Osteoblast (primary cell): ENCODE measurements at regions not wholly inside any gene's neighbourhood (a gene's known extent, or its start where the extent isn't known, plus 50 kb on each side); places are given as distances from the start of the nearest gene placed in this dataset.

Experiments used
- DNase-seq: peaks from one replicate; pipeline ENCODE4 v3.0.0; 2011; ENCODE audit warnings: low spot score, mixed read lengths; ENCODE audit not compliant: insufficient read length; ENCODE audit errors: missing footprints
- H2AFZ ChIP-seq: 2 replicates; pipeline ENCODE4 v1.6.0; 2011; ENCODE audit warnings: mild to moderate bottlenecking, low read length
- H3K27ac ChIP-seq: 2 replicates; pipeline ENCODE4 v1.5.1; 2011; ENCODE audit warnings: mild to moderate bottlenecking, low read depth, low read length, moderate library complexity
- H3K27me3 ChIP-seq: 2 replicates; pipeline ENCODE4 v1.6.0; 2012; ENCODE audit warnings: mild to moderate bottlenecking, control low read depth, inconsistent platforms, low read length, moderate library complexity; ENCODE audit not compliant: insufficient read depth
- H3K36me3 ChIP-seq: 2 replicates; pipeline ENCODE4 v1.5.1; 2011; ENCODE audit warnings: mild to moderate bottlenecking, low read length, control low read depth, moderate library complexity; ENCODE audit not compliant: insufficient read depth
- H3K4me1 ChIP-seq: 2 replicates; pipeline ENCODE4 v1.5.1; 2011; ENCODE audit warnings: mild to moderate bottlenecking, low read length, control low read depth, moderate library complexity; ENCODE audit not compliant: insufficient read depth
- H3K4me2 ChIP-seq: 2 replicates; pipeline ENCODE4 v1.6.0; 2011; ENCODE audit warnings: mild to moderate bottlenecking, low read length; ENCODE audit not compliant: insufficient read depth
- H3K4me3 ChIP-seq: fragments of 200-600 bp; sonication (generic); 3 replicates; pipeline ENCODE4 v1.5.1; 2012; ENCODE audit warnings: mild to moderate bottlenecking, low read length, inconsistent platforms; ENCODE audit not compliant: insufficient read depth
- H3K79me2 ChIP-seq: 2 replicates; pipeline ENCODE4 v1.6.0; 2012; ENCODE audit warnings: mild to moderate bottlenecking, low read length, control low read depth, inconsistent platforms; ENCODE audit not compliant: insufficient read depth
- H3K9me3 ChIP-seq: 2 replicates; pipeline ENCODE4 v1.5.1; 2011; ENCODE audit warnings: low read depth, low read length, control low read depth
- H4K20me1 ChIP-seq: 2 replicates; pipeline ENCODE4 v1.6.0; 2012; ENCODE audit warnings: mild to moderate bottlenecking, low read length, control low read depth; ENCODE audit not compliant: insufficient read depth
- CTCF ChIP-seq: IDR thresholded peaks from 2 replicates; pipeline ENCODE4 v1.5.1; 2011; ENCODE audit warnings: mild to moderate bottlenecking, low read depth, low read length, moderate library complexity; ENCODE audit errors: extremely low read depth

- Histone ChIP-seq H3K27ac (no peak overlapping the region), H3K27me3 (no peaks in the 10 kb centered on the region), H4K20me1 (no peaks in the 10 kb centered on the region), H3K9me3 (peaks cover 3% of the 10 kb centered on the region), H3K4me1 (no peaks in the 10 kb centered on the region), H3K4me2 (no peak overlapping the region), H2AFZ (no peak overlapping the region), H3K36me3 (no peaks in the 10 kb centered on the region), H3K79me2 (no peaks in the 10 kb centered on the region), H3K4me3 (no peak overlapping the region)
- DNase-seq = no peak
- TF ChIP-seq CTCF = no peak
These were observed 992.8 kb upstream of the ADGRL2 start for GRCh38 chr1:80807981-80808380.

- DNase-seq = peak; percentile 50
These were observed 994.3 kb upstream of the ADGRL2 start for GRCh38 chr1:80806431-80806830.

GRCh38 chr1:80801695-80802094 is 999.0 kb upstream of the ADGRL2 start:
- Histone ChIP-seq H4K20me1 (no peaks in the 10 kb centered on the region), H3K27ac (no peak overlapping the region), H3K9me3 (peaks cover 2% of the 10 kb centered on the region), H2AFZ (no peak overlapping the region), H3K4me2 (no peak overlapping the region), H3K36me3 (no peaks in the 10 kb centered on the region), H3K4me1 (no peaks in the 10 kb centered on the region), H3K79me2 (no peaks in the 10 kb centered on the region), H3K4me3 (no peak overlapping the region), H3K27me3 (no peaks in the 10 kb centered on the region)
- no peak for DNase-seq
- TF ChIP-seq CTCF = no peak

More at GRCh38 chr1:80806431-80806830, 994.3 kb upstream of the ADGRL2 start:
- Histone ChIP-seq H3K36me3 (no peaks in the 10 kb centered on the region), H3K4me3 (no peak overlapping the region), H2AFZ (no peak overlapping the region), H3K4me2 (no peak overlapping the region), H3K4me1 (no peaks in the 10 kb centered on the region), H3K27me3 (no peaks in the 10 kb centered on the region), H3K79me2 (no peaks in the 10 kb centered on the region), H3K27ac (no peak overlapping the region), H3K9me3 (peaks cover 3% of the 10 kb centered on the region), H4K20me1 (no peaks in the 10 kb centered on the region)
- TF ChIP-seq CTCF = no peak

GRCh38 chr1:80799457-80799856 is 1001.3 kb upstream of the ADGRL2 start:
- no peaks in the 10 kb centered on the region for H3K4me1 ChIP-seq
- H3K36me3 ChIP-seq = no peaks in the 10 kb centered on the region
- no peak for TF ChIP-seq CTCF
- no peak overlapping the region for H3K4me3 ChIP-seq
- no peak overlapping the region for H3K27ac ChIP-seq
- H2AFZ ChIP-seq = no peak overlapping the region
- no peaks in the 10 kb centered on the region for H3K27me3 ChIP-seq
- H4K20me1 ChIP-seq = no peaks in the 10 kb centered on the region
- H3K4me2 ChIP-seq = no peak overlapping the region
- no peak for DNase-seq
- no peaks in the 10 kb centered on the region for H3K79me2 ChIP-seq
- peaks cover 2% of the 10 kb centered on the region for H3K9me3 ChIP-seq
